ENCODE measurements at regions not wholly inside any gene's neighbourhood (a gene's known extent, or its start where the extent isn't known, plus 50 kb on each side); places are given as distances from the start of the nearest gene placed in this dataset.
"Not testable (repeated sequence)": the region's sequence is repeated elsewhere in the genome, so short reads cannot be mapped to it uniquely, and the experiment has no call there.

- no peak for DNase-seq (ENCODE audit: low read depth)
Observed at GRCh38 chr1:5156416-5157120, 502.2 kb downstream of the AJAP1 start.

GRCh38 chr1:5151511-5151910 is 497.1 kb downstream of the AJAP1 start:
- DNase-seq (ENCODE audit: low read depth): no peak

DNA sequence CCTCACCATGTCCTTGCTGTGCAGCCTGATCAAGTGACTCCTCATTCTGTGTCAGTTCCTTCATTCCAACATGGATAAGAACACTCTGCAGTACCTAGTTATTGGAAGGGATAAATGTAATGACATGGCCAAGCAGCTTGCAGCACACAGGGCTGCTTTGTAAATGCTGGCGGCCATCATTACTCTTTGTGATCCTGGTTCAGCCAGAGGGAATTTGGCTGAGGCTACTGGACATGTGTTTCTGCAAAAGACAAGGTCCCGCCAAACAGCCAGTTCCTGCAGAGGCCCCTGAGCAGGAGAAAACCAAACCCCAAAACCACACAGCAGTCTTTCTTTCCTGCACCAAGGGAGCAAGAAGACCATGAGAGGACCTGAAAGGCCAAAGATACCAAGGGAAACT is 495.8 kb downstream of the AJAP1 start:
- no peak for DNase-seq (ENCODE audit: low read depth)

DNA sequence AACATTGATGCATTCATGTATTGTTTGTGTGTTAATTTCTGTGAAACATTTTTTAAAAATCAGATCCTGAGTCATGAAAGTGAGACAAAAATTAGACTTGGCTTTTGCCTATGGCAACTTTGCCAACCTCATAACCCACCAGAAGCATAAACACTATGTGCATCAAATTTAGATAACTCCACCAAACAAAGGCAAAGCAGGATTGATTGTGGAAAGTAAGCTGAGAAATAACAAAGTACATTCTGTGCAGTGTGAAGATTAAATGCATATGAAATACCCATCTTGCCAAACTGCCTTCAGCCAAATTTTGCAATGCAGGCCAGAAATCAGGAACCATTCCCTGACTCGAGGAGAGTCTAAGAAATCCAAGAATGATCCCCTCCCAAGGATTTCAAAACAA is 493.4 kb downstream of the AJAP1 start:
- DNase-seq (ENCODE audit: low read depth): no peak

GRCh38 chr1:5142389-5142788 is 488.0 kb downstream of the AJAP1 start:
- no peak for DNase-seq (ENCODE audit: low read depth)

- DNase-seq (ENCODE audit: low read depth): no peak
Observed at GRCh38 chr1:5141750-5142149, 487.3 kb downstream of the AJAP1 start.

- no peak for DNase-seq (ENCODE audit: low read depth)
Observed at GRCh38 chr1:5140962-5141361, 486.6 kb downstream of the AJAP1 start.

- DNase-seq (ENCODE audit: low read depth): no peak
Observed at GRCh38 chr1:5140136-5140535, 485.7 kb downstream of the AJAP1 start.

DNA sequence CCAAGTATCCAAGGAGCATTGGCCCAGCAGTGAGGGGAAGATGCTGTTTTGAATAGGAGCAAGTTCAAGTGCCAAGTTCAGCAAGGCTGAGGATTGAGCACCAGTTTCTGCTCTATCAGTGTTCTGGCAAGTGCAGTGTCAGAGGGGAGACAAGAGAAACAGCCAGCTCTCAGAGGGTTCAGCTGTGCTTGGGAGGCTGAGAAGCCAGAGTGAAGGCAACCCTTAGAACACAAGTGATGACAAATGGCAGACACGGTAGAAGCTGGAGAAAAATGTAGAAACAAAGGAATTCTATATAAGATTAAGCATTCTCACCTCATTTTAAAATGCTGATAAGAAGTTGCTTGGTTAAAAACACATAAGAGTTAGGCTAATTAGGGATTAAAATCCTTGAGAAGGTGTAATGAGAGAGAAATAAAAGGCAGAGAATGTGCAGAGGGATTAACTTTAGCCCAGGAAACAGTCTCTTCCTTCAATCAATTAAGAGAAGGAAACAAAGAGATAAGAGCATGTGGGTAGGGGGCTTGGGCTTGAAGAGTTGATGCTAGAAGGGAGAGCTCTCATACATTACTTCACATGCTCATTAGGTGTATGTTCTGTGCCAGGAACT is 475.4 kb downstream of the AJAP1 start:
- DNase-seq (ENCODE audit: low read depth): no peak

GRCh38 chr1:5125208-5125607 is 470.8 kb downstream of the AJAP1 start:
- no peak for DNase-seq (ENCODE audit: low read depth)

- DNase-seq (ENCODE audit: low read depth): no peak
Observed at GRCh38 chr1:5120559-5120958, 466.1 kb downstream of the AJAP1 start.

DNA sequence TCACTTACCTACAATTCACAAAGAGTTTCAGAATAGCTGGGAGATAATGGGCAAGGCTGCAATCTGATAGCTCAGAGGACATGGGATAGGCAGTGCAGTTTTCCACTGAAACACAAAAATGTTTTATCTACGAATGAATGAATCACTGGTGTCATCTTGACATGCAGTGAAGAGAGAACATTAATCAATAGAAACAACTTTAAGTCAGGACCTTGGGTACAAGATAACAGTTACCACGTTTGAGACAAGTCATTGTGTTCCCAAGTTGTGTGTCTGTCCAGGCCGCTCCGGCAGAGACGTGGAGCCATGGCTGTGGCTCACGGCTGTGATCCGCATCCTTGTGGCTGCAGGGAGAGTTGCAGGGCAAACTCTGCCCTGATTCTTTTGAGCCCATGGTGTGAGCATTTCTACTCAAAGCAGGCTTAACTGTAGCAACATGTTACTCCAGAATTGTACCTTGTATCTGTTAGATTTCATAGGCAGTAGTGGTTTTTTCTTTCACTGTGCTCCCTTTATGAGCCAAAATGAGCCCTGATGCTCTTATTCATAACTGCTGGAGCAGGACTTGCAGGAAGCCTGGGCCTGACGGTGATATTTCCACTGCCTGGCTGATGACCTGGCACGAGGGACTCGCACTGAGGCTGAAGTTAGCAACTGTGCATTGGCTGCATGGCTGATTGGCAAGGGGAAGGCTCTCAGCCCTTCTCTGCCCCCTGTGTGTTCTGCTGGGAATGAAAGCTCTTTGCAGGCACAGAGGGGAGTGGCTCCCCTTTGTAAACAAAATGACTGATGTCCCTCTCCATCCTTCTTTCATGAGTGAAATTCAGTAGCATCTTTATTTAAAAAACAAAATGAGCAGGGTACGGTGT is 465.2 kb downstream of the AJAP1 start:
- no peak for DNase-seq (ENCODE audit: low read depth)

- DNase-seq (ENCODE audit: low read depth): not testable (repeated sequence)
Observed at GRCh38 chr1:5118771-5119170, 464.4 kb downstream of the AJAP1 start.

GRCh38 chr1:5118292-5118691 is 463.9 kb downstream of the AJAP1 start:
- not testable (repeated sequence) for DNase-seq (ENCODE audit: low read depth)

DNA sequence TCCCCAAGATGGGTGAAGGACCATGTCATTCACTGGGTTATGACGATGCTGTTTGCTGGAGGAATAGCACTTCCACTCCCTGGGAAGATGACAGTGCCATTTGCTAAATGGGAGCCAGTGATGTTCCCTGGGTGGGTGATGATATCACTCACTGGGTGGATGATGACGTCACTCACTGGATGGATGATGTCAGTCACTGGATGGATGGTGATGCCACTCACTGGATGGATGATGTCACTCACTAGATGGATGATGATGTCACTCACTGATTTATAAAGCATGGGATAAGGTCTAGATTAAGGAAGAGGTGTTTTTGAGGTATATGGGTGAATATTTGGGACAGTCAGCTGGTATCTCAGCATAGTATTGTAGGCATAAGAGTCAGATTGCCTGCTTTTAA is 457.2 kb downstream of the AJAP1 start:
- DNase-seq (ENCODE audit: low read depth): no peak

DNA sequence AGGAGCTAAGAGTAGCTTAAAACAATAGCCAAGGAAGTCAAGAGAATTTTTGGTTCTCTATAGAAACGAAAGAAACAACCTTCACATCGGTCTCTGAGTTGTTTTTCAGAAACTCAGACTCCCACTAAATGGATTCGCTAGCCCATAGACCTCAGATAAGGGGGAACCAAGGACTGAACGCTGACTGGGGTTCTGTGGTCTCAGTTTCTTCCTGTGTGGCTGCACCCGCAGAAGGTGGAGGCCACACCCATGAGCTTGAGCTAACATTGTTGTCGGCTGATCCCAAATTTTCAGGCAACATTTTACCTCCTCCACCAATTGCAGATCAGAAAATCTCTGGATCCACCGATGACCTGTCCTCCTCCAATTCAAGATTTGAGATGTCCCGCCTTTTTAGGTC is 456.1 kb downstream of the AJAP1 start:
- no peak for DNase-seq (ENCODE audit: low read depth)

GRCh38 chr1:5109633-5110032 is 455.2 kb downstream of the AJAP1 start:
- no peak for DNase-seq (ENCODE audit: low read depth)

DNA sequence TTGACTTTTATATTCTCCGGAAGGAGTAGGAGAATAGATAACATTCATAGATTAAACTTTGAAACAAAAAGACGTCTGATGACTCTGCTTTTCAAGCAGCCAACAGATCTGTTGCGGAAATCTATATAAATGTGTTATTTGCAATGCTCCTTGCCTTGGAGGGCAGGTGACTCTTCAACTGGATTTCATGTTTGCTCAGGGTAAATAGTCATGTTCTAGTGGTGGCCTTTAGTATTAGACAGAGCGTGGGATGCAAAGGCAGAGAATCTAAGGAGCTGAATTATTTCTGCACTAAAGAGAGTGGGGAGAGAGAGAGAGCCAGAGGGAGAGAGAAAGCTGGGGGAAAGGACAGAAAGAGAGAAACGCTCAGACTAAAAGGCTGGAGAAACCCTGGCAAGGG is 454.3 kb downstream of the AJAP1 start:
- no peak for DNase-seq (ENCODE audit: low read depth)

DNA sequence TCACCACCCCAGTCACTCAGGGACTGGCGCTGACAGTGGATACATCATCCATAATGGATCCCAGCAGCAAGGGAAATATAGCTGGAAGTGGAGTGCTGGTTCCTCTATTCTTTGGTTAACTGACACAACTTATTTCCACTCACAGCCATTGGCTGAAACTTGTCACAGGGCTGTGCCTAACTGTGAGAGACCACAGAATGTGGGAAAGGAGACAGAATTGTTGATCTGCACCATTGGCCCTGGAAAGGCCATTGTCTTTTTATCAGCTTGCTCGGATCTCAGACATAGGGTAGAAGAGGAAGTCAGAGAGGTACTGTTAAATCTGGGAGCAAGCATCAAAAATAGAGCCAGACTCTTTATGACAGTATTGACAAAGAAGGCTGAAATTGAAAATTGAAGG is 451.3 kb downstream of the AJAP1 start:
- no peak for DNase-seq (ENCODE audit: low read depth)

GRCh38 chr1:5099558-5099957 is 445.1 kb downstream of the AJAP1 start:
- no peak for DNase-seq (ENCODE audit: low read depth)

DNA sequence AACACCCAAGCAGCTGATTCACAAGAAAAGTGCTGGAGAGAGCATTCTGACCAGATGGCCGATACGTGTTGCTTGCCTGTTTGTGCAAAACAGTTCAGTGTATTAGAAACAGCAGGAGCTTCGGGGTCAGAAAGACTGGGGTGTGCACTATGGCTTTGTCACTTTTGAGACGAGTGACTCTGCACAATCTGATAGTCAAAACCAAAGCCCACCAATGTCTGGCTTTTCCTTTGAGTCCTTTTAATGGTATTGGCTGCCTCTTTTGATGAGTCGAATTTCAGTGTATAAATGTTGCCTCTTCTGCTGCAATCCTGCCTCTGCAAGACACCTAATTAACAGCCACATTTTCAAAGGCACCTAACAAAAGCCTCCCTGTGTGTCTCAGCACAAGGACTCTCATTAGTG is 444.6 kb downstream of the AJAP1 start:
- DNase-seq (ENCODE audit: low read depth): no peak

GRCh38 chr1:5093042-5093441 is 438.6 kb downstream of the AJAP1 start:
- no peak for DNase-seq (ENCODE audit: low read depth)

DNA sequence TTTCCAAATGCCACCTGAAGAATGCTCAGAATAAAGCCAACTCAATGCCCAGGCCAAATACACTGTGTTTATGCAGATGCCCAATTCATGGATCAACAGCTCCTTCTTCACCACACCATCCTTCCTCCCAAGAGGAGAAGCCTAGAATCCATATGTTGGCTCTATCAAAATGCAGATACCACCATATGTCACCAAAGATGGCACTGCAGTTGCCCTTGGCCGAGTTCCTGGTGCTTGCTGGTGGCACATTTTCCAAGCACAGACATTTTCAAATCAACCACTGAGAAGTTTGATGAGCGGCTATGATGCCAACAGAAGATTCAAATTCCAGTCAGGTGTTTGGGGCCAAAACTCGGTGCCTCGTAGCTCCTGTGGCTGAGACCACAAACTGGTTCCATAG is 430.3 kb downstream of the AJAP1 start:
- no peak for DNase-seq (ENCODE audit: low read depth)
